WTC11 (cell line): ENCODE measurements at regions not wholly inside any gene's neighbourhood (a gene's known extent, or its start where the extent isn't known, plus 50 kb on each side); places are given as distances from the start of the nearest gene placed in this dataset.

Source experiments
- TP53 ChIP-seq: sonication (generic); formaldehyde crosslinking; IDR thresholded peaks from 2 replicates; pipeline ENCODE4 v1.8.1; 2023; ENCODE audit warnings: mild to moderate bottlenecking, missing genetic modification reagents
- TF ChIP-seq, protein P1 (sequence below): fragments of 200-600 bp; IDR thresholded peaks from 2 replicates; pipeline ENCODE4 v1.8.0; 2022; ENCODE audit warnings: antibody characterized with exemption

DNA sequence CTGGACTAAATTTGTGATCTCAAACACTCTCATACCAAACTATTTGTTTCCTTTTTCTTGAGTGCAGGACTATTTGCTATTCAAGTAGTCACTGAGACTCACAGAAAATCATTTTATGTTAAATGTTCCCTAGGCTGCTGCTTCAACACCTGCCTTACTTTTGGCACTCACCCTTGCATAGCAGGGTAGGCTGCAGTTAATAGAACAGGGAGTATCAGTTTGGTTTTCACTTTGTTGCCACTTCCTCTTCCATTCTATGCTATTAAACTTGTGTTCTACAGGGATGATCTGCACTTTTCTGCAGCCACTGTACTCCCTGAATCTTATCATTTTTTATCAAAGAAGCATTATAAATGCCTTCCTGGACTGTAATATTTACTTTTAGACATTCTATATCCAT is 148.7 kb upstream of the PRMT6 start:
- TF ChIP-seq TP53, result no peak
- TF ChIP-seq, protein P1, sequence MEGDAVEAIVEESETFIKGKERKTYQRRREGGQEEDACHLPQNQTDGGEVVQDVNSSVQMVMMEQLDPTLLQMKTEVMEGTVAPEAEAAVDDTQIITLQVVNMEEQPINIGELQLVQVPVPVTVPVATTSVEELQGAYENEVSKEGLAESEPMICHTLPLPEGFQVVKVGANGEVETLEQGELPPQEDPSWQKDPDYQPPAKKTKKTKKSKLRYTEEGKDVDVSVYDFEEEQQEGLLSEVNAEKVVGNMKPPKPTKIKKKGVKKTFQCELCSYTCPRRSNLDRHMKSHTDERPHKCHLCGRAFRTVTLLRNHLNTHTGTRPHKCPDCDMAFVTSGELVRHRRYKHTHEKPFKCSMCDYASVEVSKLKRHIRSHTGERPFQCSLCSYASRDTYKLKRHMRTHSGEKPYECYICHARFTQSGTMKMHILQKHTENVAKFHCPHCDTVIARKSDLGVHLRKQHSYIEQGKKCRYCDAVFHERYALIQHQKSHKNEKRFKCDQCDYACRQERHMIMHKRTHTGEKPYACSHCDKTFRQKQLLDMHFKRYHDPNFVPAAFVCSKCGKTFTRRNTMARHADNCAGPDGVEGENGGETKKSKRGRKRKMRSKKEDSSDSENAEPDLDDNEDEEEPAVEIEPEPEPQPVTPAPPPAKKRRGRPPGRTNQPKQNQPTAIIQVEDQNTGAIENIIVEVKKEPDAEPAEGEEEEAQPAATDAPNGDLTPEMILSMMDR, result no peak
